IMR-90 (cell line): ENCODE measurements at regions not wholly inside any gene's neighbourhood (a gene's known extent, or its start where the extent isn't known, plus 50 kb on each side); places are given as distances from the start of the nearest gene placed in this dataset.

Source experiments
- ATAC-seq: fragments of 200-7000 bp; cut with Tn5 transposase; 2 replicates; pipeline ENCODE4 v1.9.1; 2020; ENCODE audit warnings: low read depth, mild to moderate bottlenecking, moderate library complexity
- BruUV-seq: library from RNA; stranded (reverse); fragments of 400-500 nt; replicated peaks from 2 replicates; lab custom pipeline; 2021; lab: Mats Ljungman, UMichigan
- CTCF ChIA-PET: fragments of 300-600 bp; formaldehyde crosslinking; extraction: SDS; loops from one replicate; lab custom pipeline; 2021; ENCODE audit warnings: antibody characterized with exemption; lab: Yijun Ruan, JAX
- POLR2A ChIA-PET: fragments of 300-600 bp; sonication (Branson Sonifier 250); formaldehyde crosslinking; loops from one replicate; lab custom pipeline; 2022; ENCODE audit warnings: antibody characterized with exemption; ENCODE audit not compliant: unreplicated experiment; lab: Charles Lee
- DNase-seq: peaks from one replicate; pipeline ENCODE4 v3.0.0; 2013
- H2AFZ ChIP-seq: replicated peaks from 2 replicates; pipeline ENCODE3; 2013; ENCODE audit warnings: low read length, mild to moderate bottlenecking; ENCODE audit not compliant: poor library complexity
- H2AK5ac ChIP-seq: 2 replicates; pipeline ENCODE4 v1.6.1; 2013; ENCODE audit warnings: low read depth, low read length, inconsistent platforms
- H2AK9ac ChIP-seq: replicated peaks from 2 replicates; pipeline ENCODE3; 2013; ENCODE audit warnings: mild to moderate bottlenecking, low read depth, low read length, moderate library complexity; ENCODE audit not compliant: poor library complexity
- H2BK120ac ChIP-seq: 2 replicates; pipeline ENCODE4 v1.6.1; 2013; ENCODE audit warnings: low read depth, low read length, inconsistent platforms
- H2BK15ac ChIP-seq: 3 replicates; pipeline ENCODE4 v1.6.1; 2013; ENCODE audit warnings: low read depth, low read length, inconsistent platforms
- H2BK20ac ChIP-seq: 2 replicates; pipeline ENCODE4 v1.6.1; 2013; ENCODE audit warnings: low read depth, mild to moderate bottlenecking, inconsistent platforms, low read length, moderate library complexity
- H2BK5ac ChIP-seq: 2 replicates; pipeline ENCODE4 v1.6.1; 2013; ENCODE audit warnings: mild to moderate bottlenecking, low read depth, low read length, inconsistent platforms; ENCODE audit not compliant: poor library complexity, severe bottlenecking
- H3K14ac ChIP-seq: replicated peaks from 2 replicates; pipeline ENCODE4 v1.6.1; 2013; ENCODE audit warnings: low read depth, low read length, inconsistent platforms
- H3K18ac ChIP-seq: 2 replicates; pipeline ENCODE4 v1.6.1; 2013; ENCODE audit warnings: low read depth, low read length, control low read depth
- H3K23ac ChIP-seq: 2 replicates; pipeline ENCODE4 v1.6.1; 2013; ENCODE audit warnings: low read depth, low read length, inconsistent platforms
- H3K27ac ChIP-seq: 2 replicates; pipeline ENCODE4 v1.5.1; 2013; ENCODE audit warnings: mild to moderate bottlenecking, control low read depth, low read length; ENCODE audit not compliant: insufficient read depth
- H3K27me3 ChIP-seq: 2 replicates; pipeline ENCODE4 v1.6.1; 2013; ENCODE audit warnings: low read length; ENCODE audit not compliant: control insufficient read depth, insufficient read depth
- H3K36me3 ChIP-seq: 2 replicates; pipeline ENCODE4 v1.6.1; 2013; ENCODE audit warnings: low read length, mixed read lengths; ENCODE audit not compliant: control insufficient read depth, insufficient read depth
- H3K4ac ChIP-seq: 2 replicates; pipeline ENCODE4 v1.6.1; 2013; ENCODE audit warnings: low read depth, low read length, inconsistent platforms
- H3K4me1 ChIP-seq: 2 replicates; pipeline ENCODE4 v1.6.1; 2013; ENCODE audit warnings: low read length, mixed read lengths; ENCODE audit not compliant: control insufficient read depth, insufficient read depth
- H3K4me2 ChIP-seq: 2 replicates; pipeline ENCODE4 v1.6.1; 2013; ENCODE audit warnings: low read depth, mild to moderate bottlenecking, control low read depth, low read length, moderate library complexity
- H3K4me3 ChIP-seq: 2 replicates; pipeline ENCODE4 v1.5.1; 2013; ENCODE audit warnings: low read depth, mild to moderate bottlenecking, control low read depth, low read length, moderate library complexity; ENCODE audit not compliant: insufficient read depth
- H3K56ac ChIP-seq: 2 replicates; pipeline ENCODE4 v1.6.1; 2013; ENCODE audit warnings: low read length, inconsistent platforms; ENCODE audit not compliant: insufficient read depth; ENCODE audit errors: extremely low read depth
- H3K79me1 ChIP-seq, 2 experiments: 2 replicates each; pipeline ENCODE4 v1.6.1; 2013; ENCODE audit warnings: low read length in 2 of 2, inconsistent platforms in 1 of 2, low read depth in 1 of 2
- H3K9ac ChIP-seq: 2 replicates; pipeline ENCODE4 v1.6.1; 2013; ENCODE audit warnings: low read depth, low read length, control low read depth
- H3K9me1 ChIP-seq: 2 replicates; pipeline ENCODE4 v1.6.1; 2013; ENCODE audit warnings: low read length, inconsistent platforms; ENCODE audit not compliant: insufficient read depth
- H3K9me3 ChIP-seq: 2 replicates; pipeline ENCODE4 v1.6.1; 2013; ENCODE audit warnings: low read length; ENCODE audit not compliant: control insufficient read depth, insufficient read depth
- H4K20me1 ChIP-seq: 2 replicates; pipeline ENCODE4 v1.6.1; 2013; ENCODE audit warnings: low read length, inconsistent platforms; ENCODE audit not compliant: insufficient read depth
- H4K5ac ChIP-seq: 2 replicates; pipeline ENCODE4 v1.6.1; 2013; ENCODE audit warnings: mild to moderate bottlenecking, low read depth, low read length, control low read depth
- H4K8ac ChIP-seq, 2 experiments: 2 replicates each; pipeline ENCODE4 v1.6.1; 2013; ENCODE audit warnings: low read depth in 2 of 2, low read length in 2 of 2, control low read depth in 1 of 2, inconsistent platforms in 1 of 2
- H4K91ac ChIP-seq: 2 replicates; pipeline ENCODE4 v1.6.1; 2013; ENCODE audit warnings: low read depth, low read length, inconsistent platforms; ENCODE audit not compliant: insufficient read depth
- BHLHE40 ChIP-seq: fragments of 150-350 bp; IDR thresholded peaks from 2 replicates; pipeline ENCODE4 v1.6.1; 2016; ENCODE audit warnings: mild to moderate bottlenecking, low read depth, low read length
- CEBPB ChIP-seq: IDR thresholded peaks from 2 replicates; pipeline ENCODE4 v1.6.1; 2012; ENCODE audit warnings: low read depth, low read length, improper control_type of control experiment
- CHD1 ChIP-seq: IDR thresholded peaks from 2 replicates; pipeline ENCODE4 v1.6.1; 2012; ENCODE audit warnings: low read depth, low read length, improper control_type of control experiment
- ELK1 ChIP-seq: fragments of 150-350 bp; IDR thresholded peaks from 2 replicates; pipeline ENCODE4 v1.6.1; 2016; ENCODE audit warnings: low read depth, mild to moderate bottlenecking, low read length, moderate library complexity, borderline replicate concordance
- FOS ChIP-seq: fragments of 150-350 bp; IDR thresholded peaks from 2 replicates; pipeline ENCODE4 v1.6.1; 2016; ENCODE audit warnings: low read depth, low read length
- MAFK ChIP-seq: IDR thresholded peaks from 2 replicates; pipeline ENCODE4 v1.6.1; 2012; ENCODE audit warnings: low read depth, low read length, improper control_type of control experiment
- MAZ ChIP-seq: IDR thresholded peaks from 2 replicates; pipeline ENCODE4 v1.6.1; 2012; ENCODE audit warnings: low read depth, mild to moderate bottlenecking, low read length, improper control_type of control experiment, moderate library complexity, borderline replicate concordance
- MXI1 ChIP-seq: IDR thresholded peaks from 2 replicates; pipeline ENCODE4 v1.6.1; 2012; ENCODE audit warnings: low read depth, mild to moderate bottlenecking, low read length, moderate library complexity, borderline replicate concordance
- NFE2L2 ChIP-seq: fragments of 150-350 bp; IDR thresholded peaks from 2 replicates; pipeline ENCODE4 v1.6.1; 2016; ENCODE audit warnings: low read depth, mild to moderate bottlenecking, low read length
- POLR2A ChIP-seq: IDR thresholded peaks from 2 replicates; pipeline ENCODE4 v1.6.1; 2012; ENCODE audit warnings: mild to moderate bottlenecking, low read depth, low read length
- RAD21 ChIP-seq: IDR thresholded peaks from 2 replicates; pipeline ENCODE4 v1.6.1; 2012; ENCODE audit warnings: low read length, improper control_type of control experiment
- RCOR1 ChIP-seq: IDR thresholded peaks from 2 replicates; pipeline ENCODE4 v1.6.1; 2012; ENCODE audit warnings: mild to moderate bottlenecking, low read length, improper control_type of control experiment; ENCODE audit not compliant: insufficient replicate concordance
- RFX5 ChIP-seq: IDR thresholded peaks from 2 replicates; pipeline ENCODE4 v1.8.0; 2012; ENCODE audit warnings: low read depth, mild to moderate bottlenecking, low read length, moderate library complexity
- SMC3 ChIP-seq: fragments of 150-350 bp; IDR thresholded peaks from 2 replicates; pipeline ENCODE4 v1.6.1; 2016; ENCODE audit warnings: low read depth, mild to moderate bottlenecking, antibody characterized with exemption, low read length, moderate library complexity
- WGBS, 2 experiments: methylation state at CpG; one replicate each; pipeline versions ENCODE4 v1.1.5 to v1.1.7; 2013; ENCODE audit warnings: missing lambda C conversion rate in 2 of 2; ENCODE audit not compliant: insufficient read length in 1 of 2; ENCODE audit errors: extremely low coverage in 2 of 2; 5-methylcytosine and 5-hydroxymethylcytosine counted together
- dilution Hi-C: fragments of 300-500 bp; cut with HindIII; formaldehyde crosslinking; loops from one replicate; pipeline ENCODE4 v1.14.3; 2018; ENCODE audit warnings: low sequenced_read_pairs; ENCODE audit not compliant: unreplicated experiment
- in situ Hi-C: fragments of 300-500 bp; cut with MboI; formaldehyde crosslinking; loops from 3 replicates; pipeline ENCODE4 v1.14.3; 2019; ENCODE audit warnings: low sequenced_read_pairs, inconsistent platforms, mixed read lengths
- intact Hi-C: fragments of 100-400 bp; cut with micrococcal nuclease; formaldehyde crosslinking; loops from 2 replicates; pipeline ENCODE4 v1.10.0; 2022
- TF ChIP-seq, protein P1 (sequence below): fragments of 150-350 bp; IDR thresholded peaks from 2 replicates; pipeline ENCODE4 v1.6.1; 2017; ENCODE audit warnings: mild to moderate bottlenecking, antibody characterized with exemption, low read length, low read depth
- TF ChIP-seq, protein P2 (sequence below): conservative IDR thresholded peaks from 2 replicates; pipeline ENCODE4 v1.5.1; 2012; ENCODE audit warnings: mild to moderate bottlenecking, low read depth, low read length, improper control_type of control experiment

DNA sequence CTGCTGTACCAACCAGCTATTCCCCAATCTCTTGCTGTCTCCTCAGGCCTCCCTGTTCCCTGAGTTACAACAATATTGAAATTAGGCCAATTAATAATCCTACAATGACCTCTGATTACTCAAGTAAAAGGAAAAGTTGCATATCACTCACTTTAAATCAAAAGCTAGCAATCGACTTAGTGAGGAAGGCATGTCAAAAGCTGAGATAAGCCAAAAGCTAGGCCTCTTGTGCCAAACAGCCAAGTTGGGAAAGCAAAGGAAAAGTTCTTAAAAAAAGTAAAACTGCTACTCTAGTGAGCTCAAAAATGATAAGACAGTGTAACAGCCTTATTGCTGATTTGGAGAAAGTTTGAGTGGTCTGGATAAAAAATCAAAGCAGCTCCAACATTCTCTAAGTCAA is 129.8 kb downstream of the LSMEM1 start:
- H3K27me3 ChIP-seq: no peaks in the 10 kb centered on the region
- no peak overlapping the region for H2BK5ac ChIP-seq
- no peak overlapping the region for H4K91ac ChIP-seq
- no peak overlapping the region for H2BK120ac ChIP-seq
- ChIA-PET CTCF (no interaction called here), POLR2A (no interaction called here)
- no peak overlapping the region for H3K4ac ChIP-seq
- H3K56ac ChIP-seq: no peak overlapping the region
- no peak for ATAC-seq
- no CpG with 5 or more reads among the region's 1 CpG for WGBS, 2 experiments
- H2AK5ac ChIP-seq: no peak overlapping the region
- intact Hi-C loops: no loop called here
- no peak overlapping the region for H3K4me3 ChIP-seq
- H2AK9ac ChIP-seq: no peak overlapping the region
- no peak overlapping the region for H3K14ac ChIP-seq
- no peak overlapping the region for H3K9ac ChIP-seq
- no peak overlapping the region for H3K27ac ChIP-seq
- H3K18ac ChIP-seq: no peak overlapping the region
- in situ Hi-C loops: no loop called here
- H3K79me1 ChIP-seq: no peaks in the 10 kb centered on the region
- no peak overlapping the region for H3K4me2 ChIP-seq
- no peaks in the 10 kb centered on the region for H3K9me3 ChIP-seq
- no peak overlapping the region for H3K23ac ChIP-seq
- no peak overlapping the region for H2AFZ ChIP-seq
- H2BK15ac ChIP-seq: no peak overlapping the region
- no peak overlapping the region for H2BK20ac ChIP-seq
- H4K5ac ChIP-seq: no peak overlapping the region
- no peak for TF ChIP-seq POLR2A
- no peak for TF ChIP-seq RCOR1
- TF ChIP-seq MAFK: no peak
- no peak for TF ChIP-seq SMC3
- no peak for TF ChIP-seq CHD1
- no peak for TF ChIP-seq FOS
- TF ChIP-seq NFE2L2: no peak
- TF ChIP-seq ELK1: no peak
- TF ChIP-seq, protein P1, sequence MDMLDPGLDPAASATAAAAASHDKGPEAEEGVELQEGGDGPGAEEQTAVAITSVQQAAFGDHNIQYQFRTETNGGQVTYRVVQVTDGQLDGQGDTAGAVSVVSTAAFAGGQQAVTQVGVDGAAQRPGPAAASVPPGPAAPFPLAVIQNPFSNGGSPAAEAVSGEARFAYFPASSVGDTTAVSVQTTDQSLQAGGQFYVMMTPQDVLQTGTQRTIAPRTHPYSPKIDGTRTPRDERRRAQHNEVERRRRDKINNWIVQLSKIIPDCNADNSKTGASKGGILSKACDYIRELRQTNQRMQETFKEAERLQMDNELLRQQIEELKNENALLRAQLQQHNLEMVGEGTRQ: no peak
- no peak for TF ChIP-seq MAZ
- TF ChIP-seq BHLHE40: no peak
- TF ChIP-seq, protein P2, sequence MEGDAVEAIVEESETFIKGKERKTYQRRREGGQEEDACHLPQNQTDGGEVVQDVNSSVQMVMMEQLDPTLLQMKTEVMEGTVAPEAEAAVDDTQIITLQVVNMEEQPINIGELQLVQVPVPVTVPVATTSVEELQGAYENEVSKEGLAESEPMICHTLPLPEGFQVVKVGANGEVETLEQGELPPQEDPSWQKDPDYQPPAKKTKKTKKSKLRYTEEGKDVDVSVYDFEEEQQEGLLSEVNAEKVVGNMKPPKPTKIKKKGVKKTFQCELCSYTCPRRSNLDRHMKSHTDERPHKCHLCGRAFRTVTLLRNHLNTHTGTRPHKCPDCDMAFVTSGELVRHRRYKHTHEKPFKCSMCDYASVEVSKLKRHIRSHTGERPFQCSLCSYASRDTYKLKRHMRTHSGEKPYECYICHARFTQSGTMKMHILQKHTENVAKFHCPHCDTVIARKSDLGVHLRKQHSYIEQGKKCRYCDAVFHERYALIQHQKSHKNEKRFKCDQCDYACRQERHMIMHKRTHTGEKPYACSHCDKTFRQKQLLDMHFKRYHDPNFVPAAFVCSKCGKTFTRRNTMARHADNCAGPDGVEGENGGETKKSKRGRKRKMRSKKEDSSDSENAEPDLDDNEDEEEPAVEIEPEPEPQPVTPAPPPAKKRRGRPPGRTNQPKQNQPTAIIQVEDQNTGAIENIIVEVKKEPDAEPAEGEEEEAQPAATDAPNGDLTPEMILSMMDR: no peak
- TF ChIP-seq CEBPB: no peak
- TF ChIP-seq RFX5: no peak
- no peak for TF ChIP-seq MXI1
- TF ChIP-seq RAD21: no peak
- H4K8ac ChIP-seq: no peak overlapping the region
- DNase-seq: no peak
- H4K20me1 ChIP-seq: no peaks in the 10 kb centered on the region
- H3K4me1 ChIP-seq: no peaks in the 10 kb centered on the region
- H3K36me3 ChIP-seq: no peaks in the 10 kb centered on the region
- dilution Hi-C loops: no loop called here
- no peaks in the 10 kb centered on the region for H3K9me1 ChIP-seq
- BruUV-seq: no TSS peak
